Panc1 (cell line): ENCODE measurements at regions not wholly inside any gene's neighbourhood (a gene's known extent, or its start where the extent isn't known, plus 50 kb on each side); places are given as distances from the start of the nearest gene placed in this dataset.

ENCODE experiments used
- ATAC-seq: fragments of 200-7000 bp; cut with Tn5 transposase; 2 replicates; pipeline ENCODE4 v1.9.1; 2020; ENCODE audit warnings: mild to moderate bottlenecking, moderate library complexity
- BruUV-seq: library from RNA; stranded (reverse); fragments of 400-500 nt; replicated peaks from 2 replicates; lab custom pipeline; 2021; lab: Mats Ljungman, UMichigan
- CTCF ChIA-PET: fragments of 300-600 bp; sonication (Branson Sonifier 250); formaldehyde crosslinking; loops from one replicate; lab custom pipeline; 2022; ENCODE audit warnings: antibody characterized with exemption; lab: Charles Lee
- POLR2A ChIA-PET: fragments of 300-600 bp; sonication (Branson Sonifier 250); formaldehyde crosslinking; loops from one replicate; lab custom pipeline; 2022; ENCODE audit warnings: antibody characterized with exemption; lab: Charles Lee
- DNase-seq: peaks from one replicate; pipeline ENCODE4 v3.0.0-alpha.2; 2010; ENCODE audit warnings: low read depth, low spot score
- H3K27ac ChIP-seq: 2 replicates; pipeline ENCODE4 v1.5.1; 2011; ENCODE audit warnings: mild to moderate bottlenecking, low read length, inconsistent platforms
- H3K27me3 ChIP-seq: fragments of 200-500 bp; sonication (Bioruptor generic); 2 replicates; pipeline ENCODE4 v1.6.0; 2014; ENCODE audit warnings: low read length, inconsistent platforms; ENCODE audit not compliant: control insufficient read depth, insufficient read depth
- H3K36me3 ChIP-seq: fragments of 200-500 bp; sonication (Bioruptor generic); 2 replicates; pipeline ENCODE4 v1.5.1; 2014; ENCODE audit warnings: inconsistent platforms, mild to moderate bottlenecking, low read length, moderate library complexity; ENCODE audit not compliant: control insufficient read depth, insufficient read depth
- H3K4me1 ChIP-seq: 2 replicates; pipeline ENCODE4 v1.5.1; 2011; ENCODE audit warnings: inconsistent platforms, mild to moderate bottlenecking, low read length, moderate library complexity; ENCODE audit not compliant: control insufficient read depth, insufficient read depth
- H3K4me3 ChIP-seq, 2 experiments: 2 replicates each; pipeline ENCODE4 v1.5.1; 2011 to 2012; ENCODE audit warnings: low read depth in 2 of 2, low read length in 2 of 2, mild to moderate bottlenecking in 2 of 2, inconsistent platforms in 1 of 2, moderate library complexity in 1 of 2
- H3K9me3 ChIP-seq: fragments of 200-500 bp; sonication (Bioruptor generic); 2 replicates; pipeline ENCODE4 v1.5.1; 2014; ENCODE audit warnings: low read depth, mild to moderate bottlenecking, inconsistent platforms, low read length, moderate library complexity; ENCODE audit not compliant: control insufficient read depth, insufficient read depth
- POLR2AphosphoS5 ChIP-seq: IDR thresholded peaks from 2 replicates; pipeline ENCODE4 v1.6.1; 2012; ENCODE audit warnings: mild to moderate bottlenecking, low read depth, low read length, moderate library complexity
- SIN3A ChIP-seq: IDR thresholded peaks from 2 replicates; pipeline ENCODE4 v1.6.1; 2012; ENCODE audit warnings: low read depth, mild to moderate bottlenecking, low read length, moderate library complexity, borderline replicate concordance; ENCODE audit not compliant: insufficient read depth
- TCF7L2 ChIP-seq: IDR thresholded peaks from 2 replicates; pipeline ENCODE4 v1.6.1; 2011; ENCODE audit warnings: mild to moderate bottlenecking, low read depth, low read length, inconsistent platforms
- in situ Hi-C: cut with HindIII; loops from 2 replicates; pipeline ENCODE4 v1.10.0; 2016; ENCODE audit warnings: low sequenced_read_pairs, low pct_unique_long_range_greater_than_20kb
- intact Hi-C: fragments of 100-400 bp; cut with micrococcal nuclease; formaldehyde crosslinking; loops from one replicate; pipeline ENCODE4 v1.10.0; 2022; ENCODE audit not compliant: unreplicated experiment
- TF ChIP-seq, protein P1 (sequence below), 2 experiments: IDR thresholded peaks; 2 replicates each; pipeline ENCODE4 v1.6.1; 2011 to 2012; ENCODE audit warnings: low read depth in 2 of 2, control low read depth in 1 of 2, low read length in 1 of 2, mild to moderate bottlenecking in 1 of 2, moderate library complexity in 1 of 2; ENCODE audit not compliant: insufficient read depth in 1 of 2
- TF ChIP-seq, protein P2 (sequence below): fragments of 450-650 bp; IDR thresholded peaks from 2 replicates; pipeline ENCODE4 v1.5.1; 2017; ENCODE audit warnings: mild to moderate bottlenecking

DNA sequence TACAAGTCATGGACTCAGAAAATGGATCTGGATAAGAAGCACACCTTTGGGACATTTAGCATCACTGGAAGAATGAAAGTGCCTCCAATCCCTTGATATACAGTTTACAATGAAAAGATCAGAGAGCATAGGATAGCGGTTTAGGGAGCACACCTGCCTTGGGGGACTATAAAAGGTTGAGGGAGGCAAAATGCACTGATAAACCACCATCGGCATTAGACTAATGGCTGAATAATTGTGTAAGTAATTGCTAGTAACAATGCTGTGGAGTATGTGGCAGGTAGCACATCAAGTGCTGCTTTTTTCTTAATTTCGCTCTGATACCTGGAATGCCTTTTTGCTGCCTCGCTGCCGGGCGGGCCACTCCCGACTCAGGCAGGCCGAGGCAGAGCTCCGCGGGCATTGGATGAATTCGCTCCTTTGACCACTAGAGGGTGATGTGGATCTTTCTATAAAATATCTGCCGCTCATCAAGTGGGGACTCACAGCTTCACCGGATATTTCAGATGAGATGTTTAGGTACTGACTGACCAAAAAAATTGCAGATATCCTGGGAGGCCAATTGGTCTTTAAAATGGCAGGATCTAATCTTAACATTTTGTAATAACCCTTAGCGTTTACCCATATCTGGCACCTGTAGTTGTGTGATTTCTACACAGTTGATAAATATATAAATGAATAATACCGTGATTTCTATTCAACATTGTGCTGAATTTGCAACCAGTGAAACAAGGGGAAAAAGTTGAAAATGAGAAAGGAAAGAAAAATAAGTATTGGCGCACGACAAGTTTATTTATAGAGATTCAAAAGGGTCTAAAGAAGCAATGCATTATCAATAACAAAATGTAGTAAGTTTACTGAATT lies 116.8 kb upstream of the PRSS1 start:
- Histone ChIP-seq H3K4me3 (no peak overlapping the region), H3K9me3 (no peaks in the 10 kb centered on the region), H3K27ac (no peak overlapping the region), H3K4me1 (no peaks in the 10 kb centered on the region), H3K36me3 (no peaks in the 10 kb centered on the region), H3K27me3 (peaks cover 13% of the 10 kb centered on the region)
- DNase-seq: peak; percentile 72
- no TSS peak for BruUV-seq
- ChIA-PET POLR2A (no interaction called here), CTCF (interaction anchor here (0.7 to 2.1 kb wide), 7 partner anchors 29 to 179 kb away, joined by 3 to 24 read pairs (median 4); no protein-coding TSS in a partner anchor)
- intact Hi-C loops: loop anchor here (1.0 to 10.0 kb wide), 3 partner anchors 151 to 372 kb away; no protein-coding TSS in a partner anchor
- ATAC-seq: peak; percentile 91
- in situ Hi-C loops: no loop called here
- TF ChIP-seq, protein P1, sequence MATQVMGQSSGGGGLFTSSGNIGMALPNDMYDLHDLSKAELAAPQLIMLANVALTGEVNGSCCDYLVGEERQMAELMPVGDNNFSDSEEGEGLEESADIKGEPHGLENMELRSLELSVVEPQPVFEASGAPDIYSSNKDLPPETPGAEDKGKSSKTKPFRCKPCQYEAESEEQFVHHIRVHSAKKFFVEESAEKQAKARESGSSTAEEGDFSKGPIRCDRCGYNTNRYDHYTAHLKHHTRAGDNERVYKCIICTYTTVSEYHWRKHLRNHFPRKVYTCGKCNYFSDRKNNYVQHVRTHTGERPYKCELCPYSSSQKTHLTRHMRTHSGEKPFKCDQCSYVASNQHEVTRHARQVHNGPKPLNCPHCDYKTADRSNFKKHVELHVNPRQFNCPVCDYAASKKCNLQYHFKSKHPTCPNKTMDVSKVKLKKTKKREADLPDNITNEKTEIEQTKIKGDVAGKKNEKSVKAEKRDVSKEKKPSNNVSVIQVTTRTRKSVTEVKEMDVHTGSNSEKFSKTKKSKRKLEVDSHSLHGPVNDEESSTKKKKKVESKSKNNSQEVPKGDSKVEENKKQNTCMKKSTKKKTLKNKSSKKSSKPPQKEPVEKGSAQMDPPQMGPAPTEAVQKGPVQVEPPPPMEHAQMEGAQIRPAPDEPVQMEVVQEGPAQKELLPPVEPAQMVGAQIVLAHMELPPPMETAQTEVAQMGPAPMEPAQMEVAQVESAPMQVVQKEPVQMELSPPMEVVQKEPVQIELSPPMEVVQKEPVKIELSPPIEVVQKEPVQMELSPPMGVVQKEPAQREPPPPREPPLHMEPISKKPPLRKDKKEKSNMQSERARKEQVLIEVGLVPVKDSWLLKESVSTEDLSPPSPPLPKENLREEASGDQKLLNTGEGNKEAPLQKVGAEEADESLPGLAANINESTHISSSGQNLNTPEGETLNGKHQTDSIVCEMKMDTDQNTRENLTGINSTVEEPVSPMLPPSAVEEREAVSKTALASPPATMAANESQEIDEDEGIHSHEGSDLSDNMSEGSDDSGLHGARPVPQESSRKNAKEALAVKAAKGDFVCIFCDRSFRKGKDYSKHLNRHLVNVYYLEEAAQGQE (IDR thresholded peaks at IDR 0.05; ENCODE audit: insufficient read depth in 1 of 2, low read depth in 2 of 2, low read length in 1 of 2): no peak
- no peak for TF ChIP-seq POLR2AphosphoS5
- TF ChIP-seq, protein P2, sequence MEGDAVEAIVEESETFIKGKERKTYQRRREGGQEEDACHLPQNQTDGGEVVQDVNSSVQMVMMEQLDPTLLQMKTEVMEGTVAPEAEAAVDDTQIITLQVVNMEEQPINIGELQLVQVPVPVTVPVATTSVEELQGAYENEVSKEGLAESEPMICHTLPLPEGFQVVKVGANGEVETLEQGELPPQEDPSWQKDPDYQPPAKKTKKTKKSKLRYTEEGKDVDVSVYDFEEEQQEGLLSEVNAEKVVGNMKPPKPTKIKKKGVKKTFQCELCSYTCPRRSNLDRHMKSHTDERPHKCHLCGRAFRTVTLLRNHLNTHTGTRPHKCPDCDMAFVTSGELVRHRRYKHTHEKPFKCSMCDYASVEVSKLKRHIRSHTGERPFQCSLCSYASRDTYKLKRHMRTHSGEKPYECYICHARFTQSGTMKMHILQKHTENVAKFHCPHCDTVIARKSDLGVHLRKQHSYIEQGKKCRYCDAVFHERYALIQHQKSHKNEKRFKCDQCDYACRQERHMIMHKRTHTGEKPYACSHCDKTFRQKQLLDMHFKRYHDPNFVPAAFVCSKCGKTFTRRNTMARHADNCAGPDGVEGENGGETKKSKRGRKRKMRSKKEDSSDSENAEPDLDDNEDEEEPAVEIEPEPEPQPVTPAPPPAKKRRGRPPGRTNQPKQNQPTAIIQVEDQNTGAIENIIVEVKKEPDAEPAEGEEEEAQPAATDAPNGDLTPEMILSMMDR: peak; percentile 83
- no peak for TF ChIP-seq SIN3A

DNA sequence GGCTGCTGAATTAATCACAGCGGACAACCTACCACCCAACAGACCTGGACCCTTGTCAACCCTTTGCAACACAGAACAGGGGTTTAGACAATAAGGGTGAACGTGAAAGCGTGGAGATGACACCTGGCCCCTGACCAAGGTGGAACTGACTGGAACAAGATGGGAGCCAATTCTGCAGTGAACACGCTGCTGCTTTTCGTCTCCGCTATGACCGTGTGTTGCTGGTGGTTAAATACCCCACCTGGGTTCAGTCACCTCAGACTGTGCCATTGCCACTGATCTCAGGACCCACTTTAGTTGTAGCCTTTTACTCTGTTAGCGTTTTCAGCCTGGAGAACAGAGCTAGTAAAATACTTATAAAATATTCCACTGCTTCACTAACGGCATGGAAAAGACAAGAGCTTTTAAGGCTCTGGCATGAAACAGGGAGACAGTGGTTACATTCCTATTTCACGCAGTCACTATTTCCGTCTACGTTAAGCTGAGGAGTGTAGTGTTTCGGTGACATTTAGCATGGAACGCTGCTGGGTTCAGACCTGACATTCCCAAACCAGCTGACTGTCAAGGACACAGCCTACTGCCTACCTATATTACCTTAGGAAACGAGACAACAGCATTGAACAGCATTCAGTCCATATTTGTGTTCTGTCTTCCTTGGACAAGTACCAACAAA lies 119.5 kb upstream of the PRSS1 start:
- intact Hi-C loops (loop anchor here (5.0 to 10.0 kb wide), 2 partner anchors 92 to 375 kb away; no protein-coding TSS in a partner anchor), in situ Hi-C loops (no loop called here)
- ATAC-seq (no peak; the same call in 1 of the 2 replicates), DNase-seq (no peak)
- Histone ChIP-seq H3K9me3 (no peaks in the 10 kb centered on the region), H3K27ac (no peak overlapping the region), H3K4me1 (no peaks in the 10 kb centered on the region), H3K4me3 (no peak overlapping the region), H3K36me3 (no peaks in the 10 kb centered on the region), H3K27me3 (peaks cover 13% of the 10 kb centered on the region)
- ChIA-PET POLR2A (no interaction called here), CTCF (no interaction called here)
- TF ChIP-seq SIN3A (no peak), TCF7L2 (no peak), POLR2AphosphoS5 (no peak)
- TF ChIP-seq, protein P2: no peak
- TF ChIP-seq, protein P1 (IDR thresholded peaks at IDR 0.05; ENCODE audit: insufficient read depth in 1 of 2, low read depth in 2 of 2, low read length in 1 of 2): no peak
- BruUV-seq: no TSS peak
